Fibroblast of the aortic adventitia (primary cell): ENCODE measurements at regions not wholly inside any gene's neighbourhood (a gene's known extent, or its start where the extent isn't known, plus 50 kb on each side); places are given as distances from the start of the nearest gene placed in this dataset.
"Not testable (repeated sequence)": the region's sequence is repeated elsewhere in the genome, so short reads cannot be mapped to it uniquely, and the experiment has no call there.

Experiments used
- DNase-seq: peaks from one replicate; pipeline ENCODE4 v3.0.0-alpha.2; 2010; ENCODE audit warnings: low read depth
- H3K4me3 ChIP-seq: 2 replicates; pipeline ENCODE4 v1.5.1; 2011; ENCODE audit warnings: low read depth, mild to moderate bottlenecking, control low read depth, low read length, moderate library complexity
- CTCF ChIP-seq: IDR thresholded peaks from 2 replicates; pipeline ENCODE4 v1.5.1; 2011; ENCODE audit warnings: mild to moderate bottlenecking, low read length, control low read depth, inconsistent platforms; ENCODE audit not compliant: insufficient read depth

DNA sequence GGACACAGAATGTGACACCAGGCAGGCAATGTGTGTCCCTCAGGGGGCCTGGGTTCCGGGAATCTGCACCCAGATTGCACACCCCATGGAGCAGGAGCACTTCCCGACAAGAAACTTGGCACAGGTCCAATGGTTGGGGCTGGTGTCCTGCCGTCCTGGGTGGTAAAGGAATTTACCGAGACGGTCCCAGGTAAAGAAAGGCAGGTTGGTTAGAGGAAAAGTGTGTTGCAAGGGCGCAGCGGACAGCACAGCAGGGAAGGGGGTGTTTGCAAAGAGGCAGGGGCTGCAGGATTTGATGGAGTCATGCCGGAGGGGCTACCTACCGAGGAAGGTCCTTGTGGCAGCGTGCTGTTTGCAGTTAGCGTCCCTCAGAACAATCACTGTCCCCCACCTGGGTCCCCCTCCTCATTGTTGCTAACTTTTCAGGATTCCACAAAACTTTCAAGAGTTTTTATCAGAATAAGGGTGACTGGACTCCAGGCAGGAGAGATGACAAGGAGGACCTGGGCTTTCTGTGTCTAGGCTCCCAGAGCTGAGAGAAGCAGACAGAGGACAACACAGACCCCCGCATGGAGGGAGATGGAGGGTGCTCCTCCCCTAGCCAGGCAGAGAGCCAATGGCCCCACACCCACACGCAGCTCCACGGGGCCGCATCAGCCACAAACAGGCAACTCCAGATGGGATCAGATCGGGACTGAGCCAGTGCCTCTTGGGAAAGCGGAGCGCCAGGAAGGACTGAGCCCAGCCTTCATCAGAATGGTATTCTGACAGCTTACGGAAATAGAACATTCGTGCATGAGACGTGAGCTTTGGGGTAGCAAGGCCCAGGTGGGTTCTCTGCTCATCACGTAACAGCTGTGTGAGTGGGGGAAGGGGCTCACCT, 1423.9 kb downstream of the BRD1 start:
- no peak for TF ChIP-seq CTCF
- no peak for DNase-seq
- no peak overlapping the region for H3K4me3 ChIP-seq

DNA sequence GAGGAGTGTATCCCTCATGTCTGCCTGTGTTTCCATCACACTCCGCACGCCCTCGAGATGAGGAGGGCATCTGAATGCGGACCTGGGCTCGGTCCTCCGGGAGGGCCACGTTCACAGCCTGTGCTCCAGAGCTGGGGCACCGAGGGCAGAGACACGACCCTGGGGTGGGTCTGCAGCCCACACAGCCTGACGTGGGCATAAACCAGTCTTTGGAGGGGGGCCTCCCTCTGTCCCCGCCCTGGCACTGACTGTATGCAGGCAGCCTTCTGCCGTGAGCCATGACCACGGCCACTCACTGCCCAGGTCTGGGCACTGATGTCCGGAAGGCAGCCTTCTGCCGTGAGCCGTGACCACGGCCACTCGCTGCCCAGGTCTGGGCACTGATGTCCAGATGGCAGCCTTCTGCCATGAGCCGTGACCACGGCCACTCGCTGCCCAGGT, 1425.1 kb downstream of the BRD1 start:
- H3K4me3 ChIP-seq, result no peak overlapping the region
- no peak for DNase-seq
- no peak for TF ChIP-seq CTCF

DNA sequence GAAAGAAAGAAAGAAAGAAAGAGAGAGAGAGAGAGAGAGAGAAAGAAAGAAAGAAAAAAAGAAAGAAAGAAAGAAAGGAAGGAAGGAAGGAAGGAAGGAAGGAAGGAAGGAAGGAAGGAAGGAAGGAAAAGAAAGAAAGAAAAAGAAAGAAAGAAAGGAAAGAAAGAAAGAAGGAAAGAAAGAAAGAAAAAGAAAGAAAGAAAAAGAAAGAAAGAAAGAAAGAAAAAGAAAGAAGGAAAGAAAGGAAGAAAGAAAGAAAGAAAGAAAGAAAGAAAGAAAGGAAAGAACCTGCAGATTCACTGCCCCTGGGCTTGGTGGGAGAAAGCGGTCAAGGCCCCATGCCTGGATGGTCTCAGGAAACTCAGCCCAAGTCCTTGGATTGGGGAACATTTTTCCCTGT, 1426.2 kb downstream of the BRD1 start:
- H3K4me3 ChIP-seq, DNase-seq: not testable (repeated sequence)

DNA sequence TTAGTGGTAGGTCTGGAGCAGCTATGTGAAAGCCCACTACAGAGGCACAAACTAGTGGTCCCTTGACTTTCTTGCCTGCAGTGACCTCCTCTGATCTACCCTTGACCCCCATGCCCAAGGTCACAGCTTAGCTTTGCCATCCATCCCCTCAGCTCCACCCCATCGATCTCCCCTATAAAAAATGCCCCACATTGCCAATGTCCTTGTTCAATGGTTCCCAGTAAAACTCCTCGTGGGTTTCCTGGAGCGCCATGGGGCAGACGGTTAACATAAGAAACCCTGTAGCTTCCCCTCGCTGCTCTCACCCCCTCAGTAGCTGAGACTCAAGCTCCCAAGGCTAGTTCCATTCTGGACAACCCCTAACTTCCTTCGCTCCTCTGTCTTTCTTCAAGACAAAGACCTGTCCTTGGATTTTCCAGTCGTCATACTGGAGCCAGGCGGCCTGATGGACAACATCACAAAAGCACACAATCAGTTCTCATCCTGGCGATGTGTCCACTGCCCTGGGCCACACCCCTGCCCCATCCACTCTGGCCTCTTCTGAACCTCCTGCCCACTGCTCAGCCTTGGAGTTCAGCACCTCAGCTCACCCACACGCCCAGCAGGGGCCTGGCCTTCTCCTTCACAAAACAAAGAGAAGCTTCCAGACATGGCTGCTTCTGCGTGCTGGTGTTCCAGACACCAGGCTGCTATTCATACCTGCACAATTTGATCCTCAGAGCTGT, 1429.3 kb downstream of the BRD1 start:
- no peak for TF ChIP-seq CTCF
- DNase-seq, result no peak
- H3K4me3 ChIP-seq, result no peak overlapping the region

GRCh38 chr22:48397531-48398180, 1430.0 kb downstream of the BRD1 start:
- DNase-seq, result no peak
- TF ChIP-seq CTCF, result no peak
- no peak overlapping the region for H3K4me3 ChIP-seq

GRCh38 chr22:48396785-48397530, 1430.7 kb downstream of the BRD1 start:
- no peak for DNase-seq
- no peak for TF ChIP-seq CTCF
- no peak overlapping the region for H3K4me3 ChIP-seq
